Uterus (tissue), 3 donors: ENCODE measurements at regions not wholly inside any gene's neighbourhood (a gene's known extent, or its start where the extent isn't known, plus 50 kb on each side); places are given as distances from the start of the nearest gene placed in this dataset.

Experiments
- DNase-seq, 2 donors: peaks; one replicate each; pipeline ENCODE4 v3.0.0-alpha.2; 2019 to 2020
- H3K27ac ChIP-seq, 2 donors: fragments of 200-600 bp; sonication (generic); 1 replicate in 1 of 2; 2 replicates in 1 of 2; pipeline ENCODE4 v1.5.1; 2016 to 2018
- H3K27me3 ChIP-seq, 2 donors: fragments of 200-600 bp; sonication (generic); one replicate each; pipeline ENCODE4 v1.5.1; 2018 to 2019; ENCODE audit warnings: control low read depth in 1 of 2
- H3K36me3 ChIP-seq, 2 donors: fragments of 200-600 bp; sonication (generic); one replicate each; pipeline ENCODE4 v1.5.1; 2019; ENCODE audit warnings: control low read depth in 1 of 2
- H3K4me1 ChIP-seq, 2 donors: fragments of 200-600 bp; sonication (generic); one replicate each; pipeline ENCODE4 v1.5.1; 2018 to 2019; ENCODE audit warnings: control low read depth in 1 of 2
- H3K4me3 ChIP-seq, 2 donors: fragments of 200-600 bp; sonication (generic); 1 replicate in 1 of 2; 2 replicates in 1 of 2; pipeline ENCODE4 v1.5.1; 2018 to 2019; ENCODE audit warnings: mild to moderate bottlenecking in 1 of 2
- H3K9me3 ChIP-seq, 2 donors: fragments of 200-600 bp; sonication (generic); one replicate each; pipeline ENCODE4 v1.5.1; 2019; ENCODE audit warnings: control low read depth in 1 of 2
- CTCF ChIP-seq, 4 experiments: fragments of 200-600 bp in 2 of 4; fragments of 450-650 bp in 2 of 4; sonication (generic) in 2 of 4; IDR thresholded peaks; one replicate each; pipeline ENCODE4 v1.5.1; 2016 to 2019; ENCODE audit warnings: antibody characterized with exemption in 4 of 4, mild to moderate bottlenecking in 2 of 4, moderate library complexity in 1 of 4
- POLR2A ChIP-seq, 2 donors: fragments of 450-650 bp; IDR thresholded peaks; one replicate each; pipeline ENCODE4 v1.6.1; 2016; ENCODE audit warnings: antibody characterized with exemption in 2 of 2, mild to moderate bottlenecking in 1 of 2, moderate library complexity in 1 of 2
- intact Hi-C: fragments of 100-400 bp; cut with DNase I; formaldehyde crosslinking; loops from one replicate; pipeline ENCODE4 v1.15.1; 2023; ENCODE audit warnings: low total_unique reads
- donor health status: DM: yes; HTN: yes; CAD: no.

GRCh38 chr6:43992126-43992663 lies 135.1 kb downstream of the MRPL14 start:
- TF ChIP-seq POLR2A (IDR thresholded peaks at IDR 0.05) (no peak), CTCF (IDR thresholded peaks at IDR 0.05) (no peak)
- intact Hi-C loops = no loop called here
- H3K4me1 ChIP-seq = peaks cover 14 to 15% of the 10 kb centered on the region in 2 donors

GRCh38 chr6:43990627-43991619 lies 136.3 kb downstream of the MRPL14 start:
- no peaks in the 10 kb centered on the region for H3K27me3 ChIP-seq
- intact Hi-C loops = no loop called here
- no peaks in the 10 kb centered on the region for H3K36me3 ChIP-seq
- peaks cover 13 to 14% of the 10 kb centered on the region in 2 donors for H3K4me1 ChIP-seq
- H3K9me3 ChIP-seq = no peaks in the 10 kb centered on the region
- DNase-seq = peak; percentile 83 to 88
- no peak overlapping the region for H3K4me3 ChIP-seq
- TF ChIP-seq POLR2A (IDR thresholded peaks at IDR 0.05) (no peak), CTCF (IDR thresholded peaks at IDR 0.05) (no peak)
- peak overlapping the region; percentile 82 for H3K27ac ChIP-seq

More at GRCh38 chr6:43992126-43992663, 135.1 kb downstream of the MRPL14 start:
- Histone ChIP-seq H3K4me3 (no peak overlapping the region), H3K27me3 (no peaks in the 10 kb centered on the region), H3K27ac (peak overlapping the region in 1 of 2 donors; percentile 76), H3K36me3 (no peaks in the 10 kb centered on the region), H3K9me3 (no peaks in the 10 kb centered on the region)
- DNase-seq = no peak

- no peaks in the 10 kb centered on the region for H3K27me3 ChIP-seq
- no peaks in the 10 kb centered on the region for H3K36me3 ChIP-seq
- DNase-seq = peak in 1 of 2 donors; percentile 47
- intact Hi-C loops = no loop called here
- no peak overlapping the region for H3K4me3 ChIP-seq
- no peak for TF ChIP-seq POLR2A (IDR thresholded peaks at IDR 0.05)
- TF ChIP-seq CTCF (IDR thresholded peaks at IDR 0.05) = no peak
- peak overlapping the region; percentile 82 for H3K27ac ChIP-seq
- peaks cover 12 to 14% of the 10 kb centered on the region in 2 donors for H3K4me1 ChIP-seq
- H3K9me3 ChIP-seq = no peaks in the 10 kb centered on the region
These were observed 137.0 kb downstream of the MRPL14 start for GRCh38 chr6:43990275-43990626.

GRCh38 chr6:43989581-43990146 lies 137.6 kb downstream of the MRPL14 start:
- Histone ChIP-seq H3K27me3 (no peaks in the 10 kb centered on the region), H3K27ac (peak overlapping the region; percentile 82), H3K36me3 (no peaks in the 10 kb centered on the region), H3K4me3 (no peak overlapping the region), H3K9me3 (no peaks in the 10 kb centered on the region), H3K4me1 (peaks cover 12 to 14% of the 10 kb centered on the region in 2 donors)
- intact Hi-C loops = no loop called here
- DNase-seq = no peak
- TF ChIP-seq POLR2A (IDR thresholded peaks at IDR 0.05) (no peak), CTCF (IDR thresholded peaks at IDR 0.05) (no peak)

GRCh38 chr6:43988801-43989200 lies 138.5 kb downstream of the MRPL14 start:
- no peaks in the 10 kb centered on the region for H3K27me3 ChIP-seq
- DNase-seq = no peak
- H3K9me3 ChIP-seq = no peaks in the 10 kb centered on the region
- H3K36me3 ChIP-seq = no peaks in the 10 kb centered on the region
- no peak overlapping the region for H3K27ac ChIP-seq
- no peak overlapping the region for H3K4me3 ChIP-seq
- peaks cover 11 to 12% of the 10 kb centered on the region in 2 donors for H3K4me1 ChIP-seq
- TF ChIP-seq CTCF (IDR thresholded peaks at IDR 0.05) (no peak), POLR2A (IDR thresholded peaks at IDR 0.05) (no peak)
- intact Hi-C loops = no loop called here
